ENCODE measurements at regions not wholly inside any gene's neighbourhood (a gene's known extent, or its start where the extent isn't known, plus 50 kb on each side); places are given as distances from the start of the nearest gene placed in this dataset.

- no peak for DNase-seq (ENCODE audit: low read depth)
- Histone ChIP-seq H3K27me3 (ENCODE audit: control insufficient read depth, insufficient read depth, low read length) (no peaks in the 10 kb centered on the region), H3K36me3 (ENCODE audit: control insufficient read depth, insufficient read depth, low read length) (no peaks in the 10 kb centered on the region), H3K4me3 (ENCODE audit: low read depth, low read length) (no peak overlapping the region)
- TF ChIP-seq, protein P1, sequence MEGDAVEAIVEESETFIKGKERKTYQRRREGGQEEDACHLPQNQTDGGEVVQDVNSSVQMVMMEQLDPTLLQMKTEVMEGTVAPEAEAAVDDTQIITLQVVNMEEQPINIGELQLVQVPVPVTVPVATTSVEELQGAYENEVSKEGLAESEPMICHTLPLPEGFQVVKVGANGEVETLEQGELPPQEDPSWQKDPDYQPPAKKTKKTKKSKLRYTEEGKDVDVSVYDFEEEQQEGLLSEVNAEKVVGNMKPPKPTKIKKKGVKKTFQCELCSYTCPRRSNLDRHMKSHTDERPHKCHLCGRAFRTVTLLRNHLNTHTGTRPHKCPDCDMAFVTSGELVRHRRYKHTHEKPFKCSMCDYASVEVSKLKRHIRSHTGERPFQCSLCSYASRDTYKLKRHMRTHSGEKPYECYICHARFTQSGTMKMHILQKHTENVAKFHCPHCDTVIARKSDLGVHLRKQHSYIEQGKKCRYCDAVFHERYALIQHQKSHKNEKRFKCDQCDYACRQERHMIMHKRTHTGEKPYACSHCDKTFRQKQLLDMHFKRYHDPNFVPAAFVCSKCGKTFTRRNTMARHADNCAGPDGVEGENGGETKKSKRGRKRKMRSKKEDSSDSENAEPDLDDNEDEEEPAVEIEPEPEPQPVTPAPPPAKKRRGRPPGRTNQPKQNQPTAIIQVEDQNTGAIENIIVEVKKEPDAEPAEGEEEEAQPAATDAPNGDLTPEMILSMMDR (IDR thresholded peaks at IDR 0.05; ENCODE audit: insufficient read depth, low read depth, low read length): no peak
- POLR2A ChIA-PET: interaction anchor here (0.5 kb wide), 1 partner anchor 1081 kb away, joined by 5 read pairs; no protein-coding TSS in a partner anchor
- CTCF ChIA-PET: interaction anchor here (0.7 kb wide), 1 partner anchor 418 kb away, joined by 3 read pairs; no protein-coding TSS in a partner anchor
Observed at GRCh38 chr11:131094827-131095226, 178.5 kb upstream of the SNX19 start.

- Histone ChIP-seq H3K4me3 (ENCODE audit: low read depth, low read length) (no peak overlapping the region), H3K27me3 (ENCODE audit: control insufficient read depth, insufficient read depth, low read length) (no peaks in the 10 kb centered on the region), H3K36me3 (ENCODE audit: control insufficient read depth, insufficient read depth, low read length) (no peaks in the 10 kb centered on the region)
- CTCF ChIA-PET: interaction anchor here (0.7 to 2.4 kb wide), 2 partner anchors 31 to 417 kb away, joined by 3 to 8 read pairs; no protein-coding TSS in a partner anchor
- POLR2A ChIA-PET: no interaction called here
- no peak for DNase-seq (ENCODE audit: low read depth)
- TF ChIP-seq, protein P1 (IDR thresholded peaks at IDR 0.05; ENCODE audit: insufficient read depth, low read depth, low read length): no peak
Observed at GRCh38 chr11:131095511-131096185, 179.4 kb upstream of the SNX19 start.

- peak; percentile 35 for DNase-seq (ENCODE audit: low read depth)
- Histone ChIP-seq H3K4me3 (ENCODE audit: low read depth, low read length) (no peak overlapping the region), H3K36me3 (ENCODE audit: control insufficient read depth, insufficient read depth, low read length) (no peaks in the 10 kb centered on the region), H3K27me3 (ENCODE audit: control insufficient read depth, insufficient read depth, low read length) (no peaks in the 10 kb centered on the region)
- ChIA-PET CTCF (interaction anchor here (1.7 kb wide), 1 partner anchor 33 kb away, joined by 5 read pairs; no protein-coding TSS in a partner anchor), POLR2A (no interaction called here)
- TF ChIP-seq, protein P1 (IDR thresholded peaks at IDR 0.05; ENCODE audit: insufficient read depth, low read depth, low read length): no peak
Observed at GRCh38 chr11:131099013-131099412, 182.7 kb upstream of the SNX19 start.

DNA sequence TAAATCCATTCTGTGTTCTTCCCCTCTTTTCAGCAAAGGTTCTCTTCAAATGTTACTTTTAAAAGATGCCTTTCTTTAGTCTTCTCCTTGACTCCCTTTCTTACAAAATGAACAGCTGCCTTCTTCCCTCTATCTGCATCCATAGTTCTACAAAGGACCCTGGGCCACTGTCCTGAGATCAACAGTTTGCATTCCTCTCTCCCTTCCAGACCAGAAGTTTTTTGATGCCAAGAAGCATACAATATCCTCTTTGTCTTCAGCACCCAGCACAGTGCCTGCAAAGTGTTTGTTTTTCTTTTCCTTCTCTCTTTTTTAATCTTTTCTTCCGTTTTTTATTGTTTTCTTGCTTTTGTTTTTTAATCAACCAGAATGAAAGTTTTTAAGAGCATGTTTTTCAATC is 183.5 kb upstream of the SNX19 start:
- DNase-seq (ENCODE audit: low read depth): no peak
- Histone ChIP-seq H3K4me3 (ENCODE audit: low read depth, low read length) (no peak overlapping the region), H3K36me3 (ENCODE audit: control insufficient read depth, insufficient read depth, low read length) (no peaks in the 10 kb centered on the region), H3K27me3 (ENCODE audit: control insufficient read depth, insufficient read depth, low read length) (no peaks in the 10 kb centered on the region)
- CTCF ChIA-PET: no interaction called here
- TF ChIP-seq, protein P1 (IDR thresholded peaks at IDR 0.05; ENCODE audit: insufficient read depth, low read depth, low read length): no peak
- POLR2A ChIA-PET: no interaction called here

GRCh38 chr11:131108760-131109159 is 192.5 kb upstream of the SNX19 start:
- TF ChIP-seq, protein P1 (IDR thresholded peaks at IDR 0.05; ENCODE audit: insufficient read depth, low read depth, low read length): no peak
- peak; percentile 12 for DNase-seq (ENCODE audit: low read depth)
- POLR2A ChIA-PET: no interaction called here
- CTCF ChIA-PET: interaction anchor here (0.8 to 1.6 kb wide), 2 partner anchors 44 to 566 kb away, joined by 3 to 7 read pairs; no protein-coding TSS in a partner anchor
- no peak overlapping the region for H3K4me3 ChIP-seq (ENCODE audit: low read depth, low read length)
- no peaks in the 10 kb centered on the region for H3K36me3 ChIP-seq (ENCODE audit: control insufficient read depth, insufficient read depth, low read length)
- H3K27me3 ChIP-seq (ENCODE audit: control insufficient read depth, insufficient read depth, low read length): no peaks in the 10 kb centered on the region
